Liver (tissue), 8 donors: ENCODE measurements at regions not wholly inside any gene's neighbourhood (a gene's known extent, or its start where the extent isn't known, plus 50 kb on each side); places are given as distances from the start of the nearest gene placed in this dataset.

Experiments used
- DNase-seq: peaks from one replicate; pipeline ENCODE4 v3.0.0-alpha.2; 2017; ENCODE audit warnings: low spot score
- H3K27ac ChIP-seq, 2 donors: one replicate each; pipeline ENCODE4 v1.7.0; 2013; ENCODE audit warnings: inconsistent platforms in 2 of 2, low read length in 2 of 2, control low read depth in 1 of 2, low read depth in 1 of 2, mild to moderate bottlenecking in 1 of 2
- H3K27me3 ChIP-seq, 4 donors: one replicate each; pipeline versions ENCODE4 v1.6.1 to v1.7.0; 2013; ENCODE audit warnings: low read length in 3 of 4, inconsistent platforms in 1 of 4, mild to moderate bottlenecking in 1 of 4, moderate library complexity in 1 of 4; ENCODE audit not compliant: control insufficient read depth in 4 of 4, insufficient read depth in 4 of 4
- H3K36me3 ChIP-seq, 4 donors: one replicate each; pipeline versions ENCODE4 v1.6.1 to v1.7.0; 2013; ENCODE audit warnings: low read length in 3 of 4, mild to moderate bottlenecking in 3 of 4, low read depth in 1 of 4, moderate library complexity in 1 of 4; ENCODE audit not compliant: control insufficient read depth in 4 of 4, insufficient read depth in 3 of 4
- H3K4me1 ChIP-seq, 4 donors: one replicate each; pipeline versions ENCODE4 v1.6.1 to v1.7.0; 2013; ENCODE audit warnings: low read length in 3 of 4, mild to moderate bottlenecking in 3 of 4, moderate library complexity in 1 of 4; ENCODE audit not compliant: control insufficient read depth in 4 of 4, insufficient read depth in 4 of 4
- H3K4me3 ChIP-seq, 3 donors: one replicate each; pipeline versions ENCODE4 v1.6.1 to v1.7.0; 2013; ENCODE audit warnings: low read length in 3 of 3, control low read depth in 1 of 3, low read depth in 1 of 3, mild to moderate bottlenecking in 1 of 3
- H3K9ac ChIP-seq, 2 donors: one replicate each; pipeline ENCODE4 v1.7.0; 2013; ENCODE audit warnings: low read length in 2 of 2, mild to moderate bottlenecking in 2 of 2, moderate library complexity in 2 of 2, control low read depth in 1 of 2, low read depth in 1 of 2
- H3K9me3 ChIP-seq, 4 donors: one replicate each; pipeline versions ENCODE4 v1.6.1 to v1.7.0; 2013; ENCODE audit warnings: low read length in 3 of 4; ENCODE audit not compliant: control insufficient read depth in 4 of 4
- EGR1 ChIP-seq, 2 donors: IDR thresholded peaks; 2 replicates each; pipeline ENCODE4 v1.6.1; 2016 to 2018; ENCODE audit warnings: antibody characterized with exemption in 2 of 2, low read depth in 2 of 2
- FOXA1 ChIP-seq: IDR thresholded peaks from 2 replicates; pipeline ENCODE4 v1.6.1; 2016; ENCODE audit warnings: antibody characterized with exemption
- FOXA2 ChIP-seq: IDR thresholded peaks from 2 replicates; pipeline ENCODE4 v1.6.1; 2016; ENCODE audit warnings: antibody characterized with exemption
- GABPA ChIP-seq, 2 donors: IDR thresholded peaks in 1 of 2; conservative IDR thresholded peaks in 1 of 2; 2 replicates each; pipeline ENCODE4 v1.6.1; 2016; ENCODE audit warnings: antibody characterized with exemption in 2 of 2, mild to moderate bottlenecking in 1 of 2, moderate library complexity in 1 of 2
- HNF4A ChIP-seq, 2 donors: conservative IDR thresholded peaks; 2 replicates each; pipeline ENCODE4 v1.6.1; 2016; ENCODE audit warnings: antibody characterized with exemption in 2 of 2, mild to moderate bottlenecking in 2 of 2
- HNF4G ChIP-seq: IDR thresholded peaks from 2 replicates; pipeline ENCODE4 v1.6.1; 2016; ENCODE audit warnings: antibody characterized with exemption
- JUND ChIP-seq, 2 donors: IDR thresholded peaks; 2 replicates each; pipeline ENCODE4 v1.6.1; 2016; ENCODE audit warnings: antibody characterized with exemption in 2 of 2
- NR2F2 ChIP-seq: IDR thresholded peaks from 2 replicates; pipeline ENCODE4 v1.6.1; 2016; ENCODE audit warnings: antibody characterized with exemption
- RAD21 ChIP-seq, 2 donors: IDR thresholded peaks; 2 replicates each; pipeline ENCODE4 v1.6.1; 2016; ENCODE audit warnings: antibody characterized with exemption in 2 of 2, mild to moderate bottlenecking in 2 of 2
- RXRA ChIP-seq, 2 donors: IDR thresholded peaks; 2 replicates each; pipeline ENCODE4 v1.6.1; 2017 to 2018; ENCODE audit warnings: antibody characterized with exemption in 2 of 2, mild to moderate bottlenecking in 1 of 2
- SP1 ChIP-seq: IDR thresholded peaks from 2 replicates; pipeline ENCODE4 v1.6.1; 2018; ENCODE audit warnings: antibody characterized with exemption, mild to moderate bottlenecking
- TAF1 ChIP-seq: conservative IDR thresholded peaks from 2 replicates; pipeline ENCODE4 v1.6.1; 2016; ENCODE audit warnings: antibody characterized with exemption, mild to moderate bottlenecking
- YY1 ChIP-seq: IDR thresholded peaks from 2 replicates; pipeline ENCODE4 v1.6.1; 2016; ENCODE audit warnings: antibody characterized with exemption, mild to moderate bottlenecking
- WGBS: extraction: QIAGEN DNeasy Blood & Tissue Kit; methylation state at CpG from one replicate; pipeline ENCODE4 v1.1.7; 2013; 5-methylcytosine and 5-hydroxymethylcytosine counted together
- TF ChIP-seq, protein P1 (sequence below): fragments of 150-350 bp; IDR thresholded peaks from 2 replicates; pipeline ENCODE4 v1.5.1; 2017; ENCODE audit warnings: improper control_type of control experiment, low read depth, low read length; ENCODE audit not compliant: missing input control
- TF ChIP-seq, protein P2 (sequence below): IDR thresholded peaks from 2 replicates; pipeline ENCODE4 v1.6.1; 2016; ENCODE audit warnings: antibody characterized with exemption
- TF ChIP-seq, protein P3 (sequence below): IDR thresholded peaks from 2 replicates; pipeline ENCODE4 v1.6.1; 2016; ENCODE audit warnings: antibody characterized with exemption, mild to moderate bottlenecking
- TF ChIP-seq, protein P4 (sequence below): IDR thresholded peaks from 2 replicates; pipeline ENCODE4 v1.6.1; 2016; ENCODE audit warnings: antibody characterized with exemption
- TF ChIP-seq, protein P5 (sequence below): IDR thresholded peaks from 2 replicates; pipeline ENCODE4 v1.6.1; 2016; ENCODE audit warnings: antibody characterized with exemption
- donor health status: healthy.
- donor health status: healthy.
- donor health status: healthy.
- donor health status: healthy.
- donor health status: healthy.

DNA sequence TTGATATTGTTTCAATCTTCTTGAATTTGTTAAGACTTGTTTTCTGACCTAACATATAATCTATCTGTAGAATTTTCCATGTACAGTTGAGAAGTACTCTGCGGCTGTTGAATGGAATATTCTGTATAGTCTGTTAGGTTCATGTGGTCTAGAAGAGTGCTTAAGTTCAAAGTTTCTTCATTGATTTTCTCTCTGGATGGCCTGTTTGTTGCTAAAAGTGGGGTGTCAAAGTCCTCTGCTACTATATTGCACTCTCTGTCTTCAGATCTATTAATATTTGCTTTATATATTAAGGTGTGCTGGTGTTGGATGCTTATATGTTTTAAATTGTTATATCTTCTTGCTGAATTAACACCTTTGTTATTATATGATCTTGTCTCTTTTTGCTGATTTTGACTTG, 290.9 kb upstream of the STXBP6 start:
- 36% methylated on average over 1 of the region's 1 CpG for WGBS
- Histone ChIP-seq H3K27ac (no peak overlapping the region), H3K9ac (no peak overlapping the region), H3K4me1 (peaks cover 0 to 9% (median 2%) of the 10 kb centered on the region in 4 donors), H3K27me3 (no peaks in the 10 kb centered on the region), H3K9me3 (peaks cover 0 to 5% (median 1%) of the 10 kb centered on the region in 4 donors), H3K4me3 (no peak overlapping the region), H3K36me3 (no peaks in the 10 kb centered on the region)
- no peak for DNase-seq
- TF ChIP-seq HNF4A (conservative IDR thresholded peaks at IDR 0.05), result peak; percentile 76 to 84
- TF ChIP-seq, protein P1, sequence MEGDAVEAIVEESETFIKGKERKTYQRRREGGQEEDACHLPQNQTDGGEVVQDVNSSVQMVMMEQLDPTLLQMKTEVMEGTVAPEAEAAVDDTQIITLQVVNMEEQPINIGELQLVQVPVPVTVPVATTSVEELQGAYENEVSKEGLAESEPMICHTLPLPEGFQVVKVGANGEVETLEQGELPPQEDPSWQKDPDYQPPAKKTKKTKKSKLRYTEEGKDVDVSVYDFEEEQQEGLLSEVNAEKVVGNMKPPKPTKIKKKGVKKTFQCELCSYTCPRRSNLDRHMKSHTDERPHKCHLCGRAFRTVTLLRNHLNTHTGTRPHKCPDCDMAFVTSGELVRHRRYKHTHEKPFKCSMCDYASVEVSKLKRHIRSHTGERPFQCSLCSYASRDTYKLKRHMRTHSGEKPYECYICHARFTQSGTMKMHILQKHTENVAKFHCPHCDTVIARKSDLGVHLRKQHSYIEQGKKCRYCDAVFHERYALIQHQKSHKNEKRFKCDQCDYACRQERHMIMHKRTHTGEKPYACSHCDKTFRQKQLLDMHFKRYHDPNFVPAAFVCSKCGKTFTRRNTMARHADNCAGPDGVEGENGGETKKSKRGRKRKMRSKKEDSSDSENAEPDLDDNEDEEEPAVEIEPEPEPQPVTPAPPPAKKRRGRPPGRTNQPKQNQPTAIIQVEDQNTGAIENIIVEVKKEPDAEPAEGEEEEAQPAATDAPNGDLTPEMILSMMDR, result no peak
- no peak for TF ChIP-seq JUND (IDR thresholded peaks at IDR 0.05)
- no peak for TF ChIP-seq NR2F2
- TF ChIP-seq GABPA (IDR thresholded peaks at IDR 0.05 in 1 of 2, conservative IDR thresholded peaks at IDR 0.05 in 1 of 2), result no peak
- peak; percentile 54 for TF ChIP-seq SP1
- peak; percentile 67 for TF ChIP-seq HNF4G
- TF ChIP-seq, protein P2, sequence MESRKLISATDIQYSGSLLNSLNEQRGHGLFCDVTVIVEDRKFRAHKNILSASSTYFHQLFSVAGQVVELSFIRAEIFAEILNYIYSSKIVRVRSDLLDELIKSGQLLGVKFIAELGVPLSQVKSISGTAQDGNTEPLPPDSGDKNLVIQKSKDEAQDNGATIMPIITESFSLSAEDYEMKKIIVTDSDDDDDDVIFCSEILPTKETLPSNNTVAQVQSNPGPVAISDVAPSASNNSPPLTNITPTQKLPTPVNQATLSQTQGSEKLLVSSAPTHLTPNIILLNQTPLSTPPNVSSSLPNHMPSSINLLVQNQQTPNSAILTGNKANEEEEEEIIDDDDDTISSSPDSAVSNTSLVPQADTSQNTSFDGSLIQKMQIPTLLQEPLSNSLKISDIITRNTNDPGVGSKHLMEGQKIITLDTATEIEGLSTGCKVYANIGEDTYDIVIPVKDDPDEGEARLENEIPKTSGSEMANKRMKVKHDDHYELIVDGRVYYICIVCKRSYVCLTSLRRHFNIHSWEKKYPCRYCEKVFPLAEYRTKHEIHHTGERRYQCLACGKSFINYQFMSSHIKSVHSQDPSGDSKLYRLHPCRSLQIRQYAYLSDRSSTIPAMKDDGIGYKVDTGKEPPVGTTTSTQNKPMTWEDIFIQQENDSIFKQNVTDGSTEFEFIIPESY, result no peak
- TF ChIP-seq, protein P3, sequence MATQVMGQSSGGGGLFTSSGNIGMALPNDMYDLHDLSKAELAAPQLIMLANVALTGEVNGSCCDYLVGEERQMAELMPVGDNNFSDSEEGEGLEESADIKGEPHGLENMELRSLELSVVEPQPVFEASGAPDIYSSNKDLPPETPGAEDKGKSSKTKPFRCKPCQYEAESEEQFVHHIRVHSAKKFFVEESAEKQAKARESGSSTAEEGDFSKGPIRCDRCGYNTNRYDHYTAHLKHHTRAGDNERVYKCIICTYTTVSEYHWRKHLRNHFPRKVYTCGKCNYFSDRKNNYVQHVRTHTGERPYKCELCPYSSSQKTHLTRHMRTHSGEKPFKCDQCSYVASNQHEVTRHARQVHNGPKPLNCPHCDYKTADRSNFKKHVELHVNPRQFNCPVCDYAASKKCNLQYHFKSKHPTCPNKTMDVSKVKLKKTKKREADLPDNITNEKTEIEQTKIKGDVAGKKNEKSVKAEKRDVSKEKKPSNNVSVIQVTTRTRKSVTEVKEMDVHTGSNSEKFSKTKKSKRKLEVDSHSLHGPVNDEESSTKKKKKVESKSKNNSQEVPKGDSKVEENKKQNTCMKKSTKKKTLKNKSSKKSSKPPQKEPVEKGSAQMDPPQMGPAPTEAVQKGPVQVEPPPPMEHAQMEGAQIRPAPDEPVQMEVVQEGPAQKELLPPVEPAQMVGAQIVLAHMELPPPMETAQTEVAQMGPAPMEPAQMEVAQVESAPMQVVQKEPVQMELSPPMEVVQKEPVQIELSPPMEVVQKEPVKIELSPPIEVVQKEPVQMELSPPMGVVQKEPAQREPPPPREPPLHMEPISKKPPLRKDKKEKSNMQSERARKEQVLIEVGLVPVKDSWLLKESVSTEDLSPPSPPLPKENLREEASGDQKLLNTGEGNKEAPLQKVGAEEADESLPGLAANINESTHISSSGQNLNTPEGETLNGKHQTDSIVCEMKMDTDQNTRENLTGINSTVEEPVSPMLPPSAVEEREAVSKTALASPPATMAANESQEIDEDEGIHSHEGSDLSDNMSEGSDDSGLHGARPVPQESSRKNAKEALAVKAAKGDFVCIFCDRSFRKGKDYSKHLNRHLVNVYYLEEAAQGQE, result no peak
- TF ChIP-seq TAF1, result no peak
- TF ChIP-seq FOXA1, result no peak
- TF ChIP-seq YY1, result no peak
- TF ChIP-seq RAD21 (IDR thresholded peaks at IDR 0.05), result no peak
- TF ChIP-seq RXRA (IDR thresholded peaks at IDR 0.05), result peak in 1 of 2 donors; percentile 22
- no peak for TF ChIP-seq FOXA2
- TF ChIP-seq, protein P4, sequence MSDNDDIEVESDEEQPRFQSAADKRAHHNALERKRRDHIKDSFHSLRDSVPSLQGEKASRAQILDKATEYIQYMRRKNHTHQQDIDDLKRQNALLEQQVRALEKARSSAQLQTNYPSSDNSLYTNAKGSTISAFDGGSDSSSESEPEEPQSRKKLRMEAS, result no peak
- TF ChIP-seq, protein P5, sequence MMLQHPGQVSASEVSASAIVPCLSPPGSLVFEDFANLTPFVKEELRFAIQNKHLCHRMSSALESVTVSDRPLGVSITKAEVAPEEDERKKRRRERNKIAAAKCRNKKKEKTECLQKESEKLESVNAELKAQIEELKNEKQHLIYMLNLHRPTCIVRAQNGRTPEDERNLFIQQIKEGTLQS, result no peak
- TF ChIP-seq EGR1 (IDR thresholded peaks at IDR 0.05; ENCODE audit: low read depth in 2 of 2), result no peak
